ENCODE measurements at regions not wholly inside any gene's neighbourhood (a gene's known extent, or its start where the extent isn't known, plus 50 kb on each side); places are given as distances from the start of the nearest gene placed in this dataset.

GRCh38 chr17:83161298-83162034 is 82.1 kb downstream of the METRNL start:
- TF ChIP-seq EZH2 (IDR thresholded peaks at IDR 0.05; ENCODE audit: insufficient read depth, poor library complexity, severe bottlenecking) (no peak), EZH2phosphoT487 (IDR thresholded peaks at IDR 0.05; ENCODE audit: insufficient read depth, low read depth) (no peak)

Measured in GM23248 (cell line).